Mucosa of descending colon (tissue), 3 donors: ENCODE measurements at regions not wholly inside any gene's neighbourhood (a gene's known extent, or its start where the extent isn't known, plus 50 kb on each side); places are given as distances from the start of the nearest gene placed in this dataset.

Experiments used
- ATAC-seq: fragments of 200-7000 bp; cut with Tn5 transposase; one replicate; pipeline ENCODE4 v1.9.1; 2020; ENCODE audit warnings: mild to moderate bottlenecking, moderate library complexity
- DNase-seq, 3 donors: peaks; one replicate each; pipeline ENCODE4 v3.0.0-alpha.2; 2020
- H3K36me3 ChIP-seq: fragments of 200-600 bp; one replicate; pipeline ENCODE4 v1.8.0; 2021; ENCODE audit warnings: low read depth, mild to moderate bottlenecking
- H3K4me1 ChIP-seq: fragments of 200-600 bp; one replicate; pipeline ENCODE4 v1.8.0; 2021; ENCODE audit warnings: low read depth, mild to moderate bottlenecking
- H3K4me3 ChIP-seq: fragments of 200-600 bp; one replicate; pipeline ENCODE4 v1.8.0; 2021; ENCODE audit warnings: mild to moderate bottlenecking
- H3K9me3 ChIP-seq: fragments of 200-600 bp; one replicate; pipeline ENCODE4 v1.8.0; 2021; ENCODE audit warnings: mild to moderate bottlenecking
- intact Hi-C, 2 donors: fragments of 100-400 bp; cut with DNase I in 1 of 2; cut with micrococcal nuclease in 1 of 2; formaldehyde crosslinking; loops; one replicate each; pipeline versions ENCODE4 v1.11.0 to v1.11.1; 2022; cut with DNase I, micrococcal nuclease
- TF ChIP-seq, protein P1 (sequence below): fragments of 200-600 bp; IDR thresholded peaks from one replicate; pipeline ENCODE4 v1.8.0; 2022; ENCODE audit warnings: antibody characterized with exemption, mild to moderate bottlenecking
- donor health status: DM: no; HTN: no; CAD: no; lungs with moderate emphysema.
- donor health status: DM: no; HTN: no; CAD: no.
- donor health status: DM: no; HTN: yes; CAD: no.

DNA sequence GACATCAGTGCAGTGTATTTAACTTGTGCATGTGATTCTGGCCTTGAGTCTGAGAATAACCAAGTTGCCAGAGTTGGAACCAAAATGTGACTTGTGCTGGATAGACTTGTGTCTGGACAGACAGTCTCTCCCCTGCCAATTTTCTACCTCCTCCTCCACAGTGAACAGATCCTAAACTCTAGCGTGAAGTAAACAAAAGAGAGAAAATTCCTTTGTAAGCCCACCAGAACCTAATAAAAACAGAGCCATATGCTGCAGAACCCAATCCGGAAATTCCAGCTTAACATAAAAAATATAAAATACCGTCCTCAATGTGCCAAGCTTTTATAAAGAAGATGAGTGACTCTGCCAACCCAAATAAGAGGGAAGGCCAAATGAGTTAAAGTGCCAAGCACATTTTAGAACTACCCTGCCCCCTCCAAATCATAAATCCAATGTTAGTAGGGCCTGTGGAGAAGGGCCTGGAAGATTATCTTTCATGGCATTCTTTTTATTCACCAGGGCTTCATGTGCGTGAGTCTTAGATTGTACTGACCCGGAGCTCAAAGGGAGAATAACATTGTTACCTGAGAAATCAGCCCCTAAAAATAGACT lies 344.6 kb upstream of the PROK2 start:
- TF ChIP-seq, protein P1, sequence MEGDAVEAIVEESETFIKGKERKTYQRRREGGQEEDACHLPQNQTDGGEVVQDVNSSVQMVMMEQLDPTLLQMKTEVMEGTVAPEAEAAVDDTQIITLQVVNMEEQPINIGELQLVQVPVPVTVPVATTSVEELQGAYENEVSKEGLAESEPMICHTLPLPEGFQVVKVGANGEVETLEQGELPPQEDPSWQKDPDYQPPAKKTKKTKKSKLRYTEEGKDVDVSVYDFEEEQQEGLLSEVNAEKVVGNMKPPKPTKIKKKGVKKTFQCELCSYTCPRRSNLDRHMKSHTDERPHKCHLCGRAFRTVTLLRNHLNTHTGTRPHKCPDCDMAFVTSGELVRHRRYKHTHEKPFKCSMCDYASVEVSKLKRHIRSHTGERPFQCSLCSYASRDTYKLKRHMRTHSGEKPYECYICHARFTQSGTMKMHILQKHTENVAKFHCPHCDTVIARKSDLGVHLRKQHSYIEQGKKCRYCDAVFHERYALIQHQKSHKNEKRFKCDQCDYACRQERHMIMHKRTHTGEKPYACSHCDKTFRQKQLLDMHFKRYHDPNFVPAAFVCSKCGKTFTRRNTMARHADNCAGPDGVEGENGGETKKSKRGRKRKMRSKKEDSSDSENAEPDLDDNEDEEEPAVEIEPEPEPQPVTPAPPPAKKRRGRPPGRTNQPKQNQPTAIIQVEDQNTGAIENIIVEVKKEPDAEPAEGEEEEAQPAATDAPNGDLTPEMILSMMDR, result no peak
- ATAC-seq (no peak), DNase-seq (no peak)
- H3K4me1 ChIP-seq, result no peaks in the 10 kb centered on the region
- no peaks in the 10 kb centered on the region for H3K36me3 ChIP-seq
- H3K4me3 ChIP-seq, result no peak overlapping the region
- intact Hi-C loops, result no loop called here
- no peaks in the 10 kb centered on the region for H3K9me3 ChIP-seq

DNA sequence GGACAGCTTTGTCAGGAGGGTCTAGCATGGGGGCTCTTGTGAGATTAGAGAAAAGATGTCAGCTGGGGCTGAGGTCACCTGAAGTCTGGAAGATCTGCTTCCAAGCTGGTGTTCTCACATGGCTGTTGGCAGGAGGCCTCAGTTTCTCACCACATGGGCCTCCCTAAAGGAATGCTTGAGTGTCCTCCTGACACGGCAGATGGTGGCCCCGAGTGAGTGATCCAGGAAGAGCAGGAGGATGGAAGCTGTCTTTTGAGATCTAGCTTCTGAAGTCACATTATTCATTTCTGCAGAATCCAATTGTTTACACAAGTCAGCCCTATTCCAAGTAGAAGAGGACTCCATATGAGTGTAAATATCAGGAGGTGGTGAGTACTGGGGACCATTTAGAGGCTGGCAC lies 344.0 kb upstream of the PROK2 start:
- ATAC-seq, result no peak
- intact Hi-C loops, result no loop called here
- Histone ChIP-seq H3K36me3 (no peaks in the 10 kb centered on the region), H3K9me3 (no peaks in the 10 kb centered on the region), H3K4me3 (no peak overlapping the region), H3K4me1 (no peaks in the 10 kb centered on the region)
- no peak for DNase-seq
- TF ChIP-seq, protein P1, result no peak

DNA sequence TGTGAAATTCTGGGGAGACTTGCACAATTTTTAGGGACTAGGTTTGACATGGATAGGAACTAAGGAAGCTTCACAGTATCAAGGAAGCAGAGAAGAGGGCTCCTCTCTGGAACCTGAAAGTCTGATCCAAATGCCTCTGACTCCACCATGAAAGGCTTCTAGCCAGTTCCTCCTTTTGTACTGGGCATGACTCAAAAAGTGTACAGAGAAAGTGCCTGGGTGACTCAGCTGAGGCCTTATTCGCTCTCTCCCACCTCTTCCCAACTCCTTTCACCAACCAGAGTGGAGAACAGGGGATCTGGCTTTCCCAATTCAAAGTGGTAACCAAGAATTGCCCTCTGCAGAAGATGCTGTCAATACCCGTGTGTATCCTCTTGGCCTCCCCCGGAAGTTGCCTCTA lies 342.9 kb upstream of the PROK2 start:
- TF ChIP-seq, protein P1, result no peak
- Histone ChIP-seq H3K9me3 (no peaks in the 10 kb centered on the region), H3K36me3 (no peaks in the 10 kb centered on the region), H3K4me3 (no peak overlapping the region), H3K4me1 (no peaks in the 10 kb centered on the region)
- intact Hi-C loops, result no loop called here
- ATAC-seq (peak; percentile 24), DNase-seq (no peak)

DNA sequence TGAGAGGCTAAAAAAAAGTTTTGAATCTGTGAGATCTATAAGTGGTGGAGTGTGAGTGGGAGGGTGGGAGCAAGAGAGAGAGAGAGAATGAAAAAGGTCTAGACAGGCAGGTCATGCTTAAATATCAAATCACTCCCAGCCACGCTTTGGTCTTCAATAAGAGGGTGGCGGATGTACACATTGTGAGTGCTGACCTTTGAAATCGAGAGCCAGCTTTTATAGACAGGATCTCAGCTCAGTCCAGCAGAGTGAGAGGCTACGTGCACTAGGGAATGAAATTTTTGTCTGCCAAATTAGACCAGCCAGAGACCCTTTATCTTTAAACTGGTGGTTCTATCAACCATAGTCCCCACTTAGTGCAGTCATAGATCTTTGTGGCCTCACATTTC lies 342.3 kb upstream of the PROK2 start:
- ATAC-seq (peak; percentile 45), DNase-seq (no peak)
- Histone ChIP-seq H3K36me3 (no peaks in the 10 kb centered on the region), H3K4me1 (no peaks in the 10 kb centered on the region), H3K4me3 (no peak overlapping the region), H3K9me3 (no peaks in the 10 kb centered on the region)
- intact Hi-C loops, result no loop called here
- TF ChIP-seq, protein P1, result no peak

DNA sequence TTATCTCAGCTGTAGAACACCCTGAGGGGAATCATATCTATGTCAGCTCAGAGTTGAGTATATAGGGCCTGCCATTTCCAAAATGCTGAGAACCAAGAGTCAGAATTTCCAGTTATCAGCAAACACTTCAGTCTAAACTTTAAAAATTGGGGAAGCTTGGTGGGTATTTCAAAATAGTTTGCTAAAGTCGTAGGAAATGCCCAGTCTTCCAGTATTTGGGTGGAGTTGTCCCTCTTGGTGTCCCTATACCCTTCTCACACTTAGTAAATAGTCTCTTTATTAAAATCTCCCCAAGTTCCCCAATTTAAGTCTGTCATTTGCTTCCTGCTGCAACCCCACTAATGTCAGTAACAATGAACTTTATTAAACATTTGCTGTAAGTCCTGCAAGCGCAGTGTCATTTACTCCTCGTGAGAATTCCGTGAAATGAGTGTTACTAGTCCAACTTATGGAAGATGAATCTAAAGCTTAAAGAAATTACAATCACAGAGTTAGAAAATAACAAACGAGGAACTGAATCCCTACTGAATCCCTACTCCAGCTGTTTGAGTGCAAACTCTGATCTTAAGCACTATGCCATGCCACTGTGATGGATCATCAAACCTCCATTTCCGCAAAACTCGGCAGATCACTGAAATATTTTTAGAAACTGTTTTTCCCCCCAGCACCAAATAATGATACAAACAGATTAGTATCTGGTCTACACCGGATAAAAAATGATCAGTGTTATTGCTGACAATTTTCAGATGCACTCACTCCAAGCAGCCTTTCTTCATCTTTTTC lies 341.7 kb upstream of the PROK2 start:
- TF ChIP-seq, protein P1, result no peak
- DNase-seq (no peak), ATAC-seq (no peak)
- Histone ChIP-seq H3K4me3 (no peak overlapping the region), H3K4me1 (no peaks in the 10 kb centered on the region), H3K36me3 (no peaks in the 10 kb centered on the region), H3K9me3 (no peaks in the 10 kb centered on the region)
- intact Hi-C loops, result no loop called here
